ENCODE measurements at regions not wholly inside any gene's neighbourhood (a gene's known extent, or its start where the extent isn't known, plus 50 kb on each side); places are given as distances from the start of the nearest gene placed in this dataset.

GRCh38 chr7:46934198-46934825 is 647.6 kb downstream of the TNS3 start:
- Histone ChIP-seq H4K5ac (ENCODE audit: insufficient read length, low read depth, low read length) (no peak overlapping the region), H3K4me2 (ENCODE audit: insufficient read depth in 1 of 2, low read depth in 2 of 2, low read length in 2 of 2) (no peak overlapping the region), H4K8ac (ENCODE audit: extremely low read depth, insufficient read depth, low read length) (no peak overlapping the region), H2AK5ac (ENCODE audit: low read depth, low read length) (no peak overlapping the region), H3K79me1 (ENCODE audit: low read depth, low read length) (no peaks in the 10 kb centered on the region), H3K27ac (ENCODE audit: low read depth, low read length) (no peak overlapping the region), H2AFZ (ENCODE audit: low read length) (no peak overlapping the region), H2BK20ac (ENCODE audit: low read length) (no peak overlapping the region), H3K23me2 (ENCODE audit: low read depth, low read length) (no peaks in the 10 kb centered on the region), H3K27me3 (replicated peaks in 1 of 4; ENCODE audit: control insufficient read depth in 3 of 4, extremely low read depth in 1 of 4, insufficient read depth in 3 of 4, low read length in 3 of 4) (peaks cover 0 to 1% (median 0%) of the 10 kb centered on the region in 4 experiments; a peak in 1 of 7 replicates), H3K79me2 (ENCODE audit: control insufficient read depth in 1 of 2, insufficient read depth in 2 of 2, low read length in 2 of 2) (no peaks in the 10 kb centered on the region), H2BK12ac (ENCODE audit: low read depth, low read length) (no peak overlapping the region), H3K4me3 (ENCODE audit: extremely low read depth in 1 of 4, insufficient read depth in 2 of 4, low read depth in 3 of 4, low read length in 4 of 4) (no peak overlapping the region), H3K14ac (ENCODE audit: insufficient read length) (no peak overlapping the region), H3K36me3 (ENCODE audit: control insufficient read depth in 2 of 4, insufficient read depth in 4 of 4, low read length in 3 of 4) (no peaks in the 10 kb centered on the region), H3K4me1 (replicated peaks in 1 of 4; ENCODE audit: control insufficient read depth in 3 of 4, insufficient read depth in 4 of 4, low read length in 3 of 4) (no peaks in the 10 kb centered on the region), H4K91ac (replicated peaks; ENCODE audit: insufficient read length, low read length) (no peak overlapping the region), H3K23ac (ENCODE audit: insufficient read length) (no peak overlapping the region), H3K9me3 (ENCODE audit: insufficient read depth in 2 of 2, low read depth in 1 of 2, low read length in 1 of 2) (no peaks in the 10 kb centered on the region), H3K18ac (ENCODE audit: extremely low read depth, low read length) (no peak overlapping the region), H2BK120ac (replicated peaks; ENCODE audit: low read depth, low read length) (no peak overlapping the region), H3K9ac (replicated peaks in 1 of 4; ENCODE audit: extremely low read depth in 1 of 4, low read depth in 3 of 4, low read length in 3 of 4) (no peak overlapping the region), H2BK15ac (ENCODE audit: low read length) (no peak overlapping the region), H2BK5ac (ENCODE audit: low read depth, low read length) (no peak overlapping the region), H3K56ac (replicated peaks; ENCODE audit: insufficient read length, low read depth, low read length) (no peak overlapping the region), H3K4ac (replicated peaks; ENCODE audit: insufficient read length, low read depth, low read length) (no peak overlapping the region), H4K20me1 (replicated peaks in 1 of 2; ENCODE audit: control insufficient read depth in 1 of 2, insufficient read depth in 2 of 2, low read length in 2 of 2) (no peaks in the 10 kb centered on the region)
- no peak for FAIRE-seq
- ChIA-PET CTCF (ENCODE audit: partially characterized antibody) (interaction anchor here (1.3 to 1.4 kb wide), 2 partner anchors 579 to 1062 kb away, joined by 3 read pairs; no protein-coding TSS in a partner anchor), POLR2A (ENCODE audit: partially characterized antibody) (no interaction called here)
- WGBS, 2 experiments (ENCODE audit: extremely low coverage in 1 of 2, insufficient coverage in 1 of 2, insufficient read length in 1 of 2, insufficient replicate concordance in 2 of 2, low coverage in 1 of 2, low lambda C conversion rate in 2 of 2, missing lambda C conversion rate in 1 of 2) = 96% methylated on average over 3 of the region's 3 CpGs; no CpG with 5 or more reads in 1 of the 2 experiments
- TF ChIP-seq JUND (IDR thresholded peaks at IDR 0.05; ENCODE audit: low read length) (no peak), SAP30 (IDR thresholded peaks at IDR 0.05; ENCODE audit: insufficient read depth, insufficient replicate concordance, low read length) (no peak), CEBPB (IDR thresholded peaks at IDR 0.05; ENCODE audit: low read depth, low read length) (no peak), SUZ12 (IDR thresholded peaks at IDR 0.05; ENCODE audit: low read length) (no peak), SRF (IDR thresholded peaks at IDR 0.05; ENCODE audit: low read depth, low read length) (no peak), KDM5A (IDR thresholded peaks at IDR 0.05; ENCODE audit: low read length) (no peak), HDAC2 (IDR thresholded peaks at IDR 0.05; ENCODE audit: borderline replicate concordance in 1 of 2, low read depth in 2 of 2, low read length in 2 of 2) (no peak), TBP (IDR thresholded peaks at IDR 0.05; ENCODE audit: low read depth, low read length) (no peak)
- DNase-seq (ENCODE audit: low read depth in 1 of 2, low spot score in 2 of 2) = no peak

Measured in H1 (cell line).